Adrenal gland (tissue), 9 donors: ENCODE measurements at regions not wholly inside any gene's neighbourhood (a gene's known extent, or its start where the extent isn't known, plus 50 kb on each side); places are given as distances from the start of the nearest gene placed in this dataset.

Experiments
- DNase-seq, 7 donors: peaks; one replicate each; pipeline ENCODE4 v3.0.0-alpha.2; 2019 to 2020
- H3K27ac ChIP-seq, 5 donors: fragments of 200-600 bp; sonication (generic) in 4 of 5; 1 replicate in 3 of 5; 2 replicates in 2 of 5; pipeline versions ENCODE4 v1.5.1 to v1.8.0; 2016 to 2020; ENCODE audit warnings: mild to moderate bottlenecking in 1 of 5
- H3K27me3 ChIP-seq: fragments of 200-600 bp; 2 replicates; pipeline ENCODE4 v1.8.0; 2021
- H3K36me3 ChIP-seq, 2 donors: fragments of 200-600 bp; replicated peaks in 1 of 2; 1 replicate in 1 of 2; 2 replicates in 1 of 2; pipeline versions ENCODE4 v1.5.1 to v1.8.0; 2018 to 2022
- H3K4me1 ChIP-seq, 2 donors: fragments of 200-600 bp; replicated peaks in 1 of 2; 1 replicate in 1 of 2; 2 replicates in 1 of 2; pipeline versions ENCODE4 v1.5.1 to v1.8.0; 2018 to 2021
- H3K4me3 ChIP-seq, 4 donors: fragments of 200-600 bp; sonication (generic) in 3 of 4; one replicate each; pipeline ENCODE4 v1.5.1; 2016 to 2018
- H3K9me3 ChIP-seq, 3 donors: fragments of 200-600 bp; sonication (generic) in 1 of 3; replicated peaks in 1 of 3; 1 replicate in 2 of 3; 2 replicates in 1 of 3; pipeline versions ENCODE4 v1.5.1 to v1.8.0; 2016 to 2021
- CTCF ChIP-seq, 6 experiments: fragments of 450-650 bp in 4 of 6; fragments of 200-600 bp in 2 of 6; sonication (generic) in 1 of 6; IDR thresholded peaks; 1 replicate in 5 of 6; 2 replicates in 1 of 6; pipeline versions ENCODE4 v1.5.1 to v1.8.0; 2016 to 2021; ENCODE audit warnings: antibody characterized with exemption in 6 of 6, mild to moderate bottlenecking in 2 of 6, moderate library complexity in 1 of 6
- POLR2A ChIP-seq, 2 donors: fragments of 450-650 bp; IDR thresholded peaks; one replicate each; pipeline ENCODE4 v1.6.1; 2017; ENCODE audit warnings: antibody characterized with exemption in 2 of 2, mild to moderate bottlenecking in 2 of 2, moderate library complexity in 1 of 2
- WGBS, 4 donors: extraction: QIAGEN DNeasy Blood & Tissue Kit in 2 of 4; methylation state at CpG; one replicate each; pipeline versions ENCODE4 v1.1.5 to v1.1.7; 2013 to 2017; 5-methylcytosine and 5-hydroxymethylcytosine counted together
- intact Hi-C, 2 donors: fragments of 100-400 bp; cut with DNase I; formaldehyde crosslinking; loops; one replicate each; pipeline versions ENCODE4 v1.14.1 to v1.15.0; 2022 to 2023
- donor health status: healthy with polysubstance abuse.
- donor health status: Bipolar disorder and iron deficiency.
- donor health status: DM: yes; HTN: yes; CAD: no.
- donor health status: DM: no; HTN: no; CAD: no.
- donor health status: DM: no; HTN: no; CAD: no.

- H3K9me3 ChIP-seq: no peaks in the 10 kb centered on the region
- H3K4me3 ChIP-seq: no peak overlapping the region
- WGBS, 4 donors: 19 to 39% (median 26%) methylated on average over 4 of the region's 4 CpGs
- H3K4me1 ChIP-seq: no peaks in the 10 kb centered on the region
- H3K27me3 ChIP-seq: no peaks in the 10 kb centered on the region
- DNase-seq: peak; percentile 17 to 56 (median 43)
- no peak overlapping the region for H3K27ac ChIP-seq
- no peaks in the 10 kb centered on the region for H3K36me3 ChIP-seq
- intact Hi-C loops: no loop called here
- TF ChIP-seq POLR2A (IDR thresholded peaks at IDR 0.05) (no peak), CTCF (IDR thresholded peaks at IDR 0.05) (no peak)
These were observed 198.0 kb downstream of the RNF144B start for GRCh38 chr6:18585032-18585573.

- Histone ChIP-seq H3K27me3 (no peaks in the 10 kb centered on the region), H3K4me1 (no peaks in the 10 kb centered on the region), H3K27ac (no peak overlapping the region), H3K9me3 (no peaks in the 10 kb centered on the region), H3K4me3 (no peak overlapping the region), H3K36me3 (no peaks in the 10 kb centered on the region)
- TF ChIP-seq POLR2A (IDR thresholded peaks at IDR 0.05) (no peak), CTCF (IDR thresholded peaks at IDR 0.05) (no peak)
- no peak for DNase-seq
- 77 to 93% (median 84%) methylated on average over 8 of the region's 8 CpGs for WGBS, 4 donors
- intact Hi-C loops: no loop called here
These were observed 199.0 kb downstream of the RNF144B start for GRCh38 chr6:18586133-18586532.

GRCh38 chr6:18595774-18596530, 208.8 kb downstream of the RNF144B start:
- no peak for TF ChIP-seq POLR2A (IDR thresholded peaks at IDR 0.05)
- TF ChIP-seq CTCF (IDR thresholded peaks at IDR 0.05): peak; percentile 63 to 90 (median 76)
- Histone ChIP-seq H3K4me1 (no peaks in the 10 kb centered on the region), H3K36me3 (no peaks in the 10 kb centered on the region), H3K9me3 (no peaks in the 10 kb centered on the region), H3K27ac (no peak overlapping the region), H3K27me3 (peaks cover 5% of the 10 kb centered on the region), H3K4me3 (no peak overlapping the region)
- DNase-seq: peak; percentile 41 to 74 (median 65)
- intact Hi-C loops: loop anchor here in 1 of 2 donors (5.0 kb wide), 1 partner anchor 1461 kb away; no protein-coding TSS in a partner anchor
- WGBS, 4 donors: 17 to 23% (median 19%) methylated on average over 11 of the region's 11 CpGs

- Histone ChIP-seq H3K27me3 (peaks cover 5% of the 10 kb centered on the region), H3K9me3 (no peaks in the 10 kb centered on the region), H3K4me1 (no peaks in the 10 kb centered on the region), H3K36me3 (no peaks in the 10 kb centered on the region), H3K4me3 (no peak overlapping the region), H3K27ac (no peak overlapping the region)
- no peak for DNase-seq
- intact Hi-C loops: loop anchor here in 1 of 2 donors (5.0 kb wide), 1 partner anchor 1461 kb away; no protein-coding TSS in a partner anchor
- TF ChIP-seq CTCF (IDR thresholded peaks at IDR 0.05): peak in 1 of 6 experiments; percentile 6
- TF ChIP-seq POLR2A (IDR thresholded peaks at IDR 0.05): no peak
These were observed 209.3 kb downstream of the RNF144B start for GRCh38 chr6:18596531-18596835.
